SW 1271 (cell line): ENCODE measurements at regions not wholly inside any gene's neighbourhood (a gene's known extent, or its start where the extent isn't known, plus 50 kb on each side); places are given as distances from the start of the nearest gene placed in this dataset.
A peak's percentile ranks its signal among the peaks of the same experiment; 100 is the strongest.
"Not testable (repeated sequence)": the region's sequence is repeated elsewhere in the genome, so short reads cannot be mapped to it uniquely, and the experiment has no call there.

ENCODE experiments used
- DNase-seq, 2 experiments: peaks; one replicate each; lab custom pipeline; 2025; lab: John Stamatoyannopoulos, UW

- DNase-seq, result no peak
Observed at GRCh38 chrX:63581906-63582305, 203.1 kb downstream of the ARHGEF9 start.

- DNase-seq, result no peak
Observed at GRCh38 chrX:63581398-63581797, 203.6 kb downstream of the ARHGEF9 start.

- no peak for DNase-seq
Observed at GRCh38 chrX:63576533-63576932, 208.5 kb downstream of the ARHGEF9 start.

- not testable (repeated sequence) for DNase-seq
Observed at GRCh38 chrX:63575700-63576099, 209.3 kb downstream of the ARHGEF9 start.

DNA sequence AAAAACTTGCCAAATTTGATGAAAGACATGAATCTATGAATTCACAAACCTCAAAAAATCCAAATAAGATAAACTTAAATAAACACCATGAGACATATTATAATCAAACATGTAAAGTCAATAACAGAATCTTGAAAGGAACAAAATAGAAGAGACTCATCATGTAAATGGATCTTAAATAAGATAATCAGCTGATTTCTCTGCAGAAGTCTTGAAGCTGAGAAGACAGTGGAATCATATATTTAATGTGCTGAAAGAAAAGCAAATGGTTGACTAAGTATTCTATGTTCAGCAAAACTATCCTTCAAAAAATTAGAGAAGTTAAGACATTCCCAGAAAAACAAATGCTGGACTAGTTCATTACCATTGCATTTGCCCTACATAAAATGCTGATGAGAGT, 215.7 kb upstream of the SPIN4 start:
- no peak for DNase-seq

DNA sequence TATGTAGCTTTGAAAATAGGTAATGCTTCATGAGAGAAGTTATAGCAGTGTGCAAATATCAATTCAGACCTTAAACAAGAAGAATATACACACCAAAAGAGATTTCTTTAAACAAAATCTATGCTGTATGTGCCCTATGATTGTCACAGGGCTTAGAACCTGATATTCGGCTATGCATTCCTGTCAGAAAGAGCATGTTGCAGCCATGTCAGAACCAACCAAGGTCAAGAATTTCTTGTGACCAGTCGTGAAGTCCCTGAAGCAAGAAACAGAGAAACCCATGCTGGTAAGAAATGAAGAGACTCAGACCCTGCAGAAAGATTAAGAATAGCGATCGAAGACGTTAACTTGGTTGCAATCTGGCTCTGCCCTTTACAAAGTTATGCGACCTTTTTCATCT, 210.3 kb upstream of the SPIN4 start:
- no peak for DNase-seq

DNA sequence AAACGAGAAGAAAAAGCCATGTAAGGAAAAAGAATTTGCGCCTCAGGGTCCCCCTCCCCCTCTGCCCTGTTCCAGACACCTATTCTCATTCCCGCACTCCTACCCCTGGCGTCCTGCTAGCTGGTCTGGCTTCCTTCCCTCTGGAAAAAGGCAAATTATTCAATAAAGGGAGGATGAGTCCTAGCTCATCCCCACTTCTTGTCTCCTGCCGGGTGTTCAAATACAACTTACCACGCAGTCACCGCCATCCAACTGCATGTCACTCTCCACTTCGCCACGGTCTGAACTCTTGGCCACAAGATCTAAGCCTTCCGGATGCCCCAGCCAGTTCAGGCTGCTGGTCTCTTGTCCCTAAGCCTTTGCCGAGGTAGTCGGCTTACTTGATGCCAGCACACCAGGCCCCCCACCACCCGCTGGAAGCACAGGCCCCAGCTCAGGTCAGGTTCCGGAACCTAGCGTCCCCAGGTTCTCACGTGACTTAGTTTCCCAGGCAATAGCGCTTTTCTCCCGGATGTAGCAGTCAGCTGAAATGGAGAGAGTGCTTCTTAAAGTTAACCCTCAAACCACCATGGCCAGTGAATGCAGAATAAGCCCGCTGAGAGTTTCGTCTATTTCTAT, 209.6 kb upstream of the SPIN4 start:
- peak; percentile 18 to 80 for DNase-seq

DNA sequence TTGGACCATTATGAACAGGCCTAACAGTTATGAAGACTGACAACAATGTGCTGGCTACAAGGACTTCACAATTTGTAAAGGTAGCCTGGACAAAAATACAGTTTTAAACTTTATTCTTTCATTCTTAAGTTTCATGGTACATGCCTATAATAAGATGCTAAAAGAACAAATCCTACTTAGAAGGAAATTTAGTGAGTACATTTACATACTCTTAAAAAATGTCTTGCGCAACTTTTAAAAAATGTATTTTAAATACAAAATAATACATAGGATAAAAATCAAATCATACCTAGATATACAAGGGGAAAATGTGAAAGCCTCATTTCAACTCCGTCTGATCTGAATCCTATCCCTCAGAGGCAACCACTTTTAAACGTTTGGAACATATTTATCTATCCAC, 200.7 kb upstream of the SPIN4 start:
- DNase-seq, result no peak

- no peak for DNase-seq
Observed at GRCh38 chrX:63530654-63531053, 179.5 kb upstream of the SPIN4 start.

DNA sequence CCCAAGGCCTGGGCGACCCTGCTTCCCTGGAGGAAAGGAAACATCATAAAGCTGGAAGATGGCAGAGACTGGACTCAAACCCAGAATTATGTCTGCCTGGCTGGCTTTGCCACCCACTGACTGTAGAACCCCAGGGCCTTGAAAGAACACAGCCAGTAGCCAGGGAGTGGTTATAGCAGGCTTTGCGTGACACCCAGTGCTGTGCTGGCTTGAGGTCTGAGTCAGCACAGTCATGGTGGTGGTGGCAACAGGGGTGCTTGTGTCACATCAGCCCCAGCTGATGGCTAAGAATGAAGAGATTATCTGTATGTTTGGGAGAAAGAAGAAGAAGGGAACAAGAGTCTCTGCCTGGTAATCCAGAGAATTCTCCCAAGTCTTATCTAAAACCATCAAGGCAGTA, 178.8 kb upstream of the SPIN4 start:
- no peak for DNase-seq

DNA sequence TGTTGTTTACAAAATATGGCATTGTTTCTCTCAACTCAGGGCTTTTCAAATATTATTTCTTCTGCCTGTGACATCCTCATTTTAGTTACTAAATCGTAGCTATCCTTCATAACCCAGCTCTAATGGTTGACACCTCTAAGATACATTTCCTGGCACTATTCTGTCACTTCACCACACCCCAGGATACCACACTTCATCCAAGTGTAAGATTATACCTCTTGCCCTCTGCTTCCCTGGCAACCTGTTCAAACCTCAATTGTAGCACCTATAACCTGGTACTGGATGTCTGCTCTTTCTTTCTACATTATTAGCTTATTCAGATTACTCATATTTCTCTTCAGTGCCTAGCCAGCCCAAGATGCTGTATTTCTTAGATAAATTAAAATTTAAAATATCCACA, 175.7 kb upstream of the SPIN4 start:
- DNase-seq, result no peak

GRCh38 chrX:63525491-63525890, 174.4 kb upstream of the SPIN4 start:
- DNase-seq, result no peak

DNA sequence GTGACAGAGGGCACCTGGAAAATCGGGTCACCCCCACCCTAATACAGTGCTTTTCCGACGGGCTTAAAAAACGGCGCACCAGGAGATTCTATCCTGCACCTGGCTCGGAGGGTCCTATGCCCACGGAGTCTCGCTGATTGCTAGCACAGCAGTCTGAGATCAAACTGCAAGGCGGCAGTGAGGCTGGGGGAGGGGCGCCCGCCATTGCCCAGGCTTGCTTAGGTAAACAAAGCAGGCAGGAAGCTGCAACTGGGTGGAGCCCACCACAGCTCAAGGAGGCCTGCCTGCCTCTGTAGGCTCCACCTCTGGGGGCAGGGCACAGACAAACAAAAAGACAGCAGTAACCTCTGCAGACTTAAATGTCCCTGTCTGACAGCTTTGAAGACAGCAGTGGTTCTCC, 168.2 kb upstream of the SPIN4 start:
- not testable (repeated sequence) for DNase-seq

DNA sequence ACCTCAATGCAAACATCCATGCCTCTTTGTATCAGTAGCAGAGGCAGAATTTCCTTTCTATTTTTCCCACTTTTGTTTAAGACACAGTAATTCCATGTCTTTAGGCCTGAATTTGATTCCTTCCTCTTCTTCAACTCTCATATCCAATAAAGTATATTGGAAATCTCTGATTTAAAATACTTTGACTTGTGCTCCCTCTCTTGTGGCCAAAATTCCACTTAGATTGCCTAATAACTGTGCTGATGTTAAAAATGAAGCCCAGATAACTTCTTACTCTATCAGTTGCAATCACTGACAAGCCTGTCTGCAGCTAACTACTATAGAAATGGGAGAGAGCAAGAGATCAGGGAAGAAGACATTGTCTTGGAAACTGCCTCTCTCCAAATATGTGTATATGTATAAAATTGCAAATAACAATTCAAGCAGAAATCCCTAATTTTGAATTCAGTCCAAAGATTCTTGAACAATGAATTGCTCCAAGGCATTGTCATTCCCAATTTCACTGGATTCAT, 163.5 kb upstream of the SPIN4 start:
- DNase-seq, result no peak

- no peak for DNase-seq
Observed at GRCh38 chrX:63513825-63514568, 162.9 kb upstream of the SPIN4 start.

- no peak for DNase-seq
Observed at GRCh38 chrX:63511361-63511760, 160.2 kb upstream of the SPIN4 start.

DNA sequence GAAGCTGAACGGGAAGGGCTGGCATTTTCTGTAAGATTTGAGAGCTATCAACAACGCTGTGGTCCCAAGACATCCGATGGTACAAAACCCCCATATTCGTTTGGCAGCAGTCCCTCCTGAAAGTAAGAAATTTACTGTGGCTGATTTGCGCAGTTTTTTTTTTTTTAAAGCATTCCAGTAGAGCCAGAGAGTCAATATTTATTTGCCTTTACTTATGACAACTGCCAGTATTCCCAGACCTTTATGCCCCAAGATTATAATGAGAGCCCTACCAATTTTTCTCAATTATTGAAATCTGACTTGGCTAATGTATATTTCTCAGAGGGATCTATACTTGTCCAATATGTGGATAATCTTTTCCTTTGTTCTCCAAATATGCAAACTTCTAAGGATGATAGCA, 157.5 kb upstream of the SPIN4 start:
- DNase-seq, result no peak

DNA sequence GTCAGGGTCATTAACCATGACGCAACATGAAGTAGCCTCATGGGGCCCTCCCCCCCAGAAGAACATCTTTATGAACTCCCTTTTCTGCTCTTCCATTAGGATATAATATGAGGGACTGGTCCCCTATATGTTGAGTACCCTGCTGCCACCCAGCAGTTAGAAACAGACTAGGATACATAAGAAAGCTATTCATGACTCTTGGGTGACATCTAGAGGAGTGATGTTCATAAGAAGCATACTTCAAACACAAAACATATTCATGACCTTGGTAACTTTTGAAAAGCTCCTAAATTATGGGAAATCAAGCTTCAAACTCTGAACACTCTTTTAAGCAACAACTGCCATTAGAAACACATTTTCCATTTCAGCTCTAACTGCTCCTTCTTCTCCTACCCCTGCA, 155.2 kb upstream of the SPIN4 start:
- peak in 1 of 2 experiments; percentile 29 for DNase-seq

DNA sequence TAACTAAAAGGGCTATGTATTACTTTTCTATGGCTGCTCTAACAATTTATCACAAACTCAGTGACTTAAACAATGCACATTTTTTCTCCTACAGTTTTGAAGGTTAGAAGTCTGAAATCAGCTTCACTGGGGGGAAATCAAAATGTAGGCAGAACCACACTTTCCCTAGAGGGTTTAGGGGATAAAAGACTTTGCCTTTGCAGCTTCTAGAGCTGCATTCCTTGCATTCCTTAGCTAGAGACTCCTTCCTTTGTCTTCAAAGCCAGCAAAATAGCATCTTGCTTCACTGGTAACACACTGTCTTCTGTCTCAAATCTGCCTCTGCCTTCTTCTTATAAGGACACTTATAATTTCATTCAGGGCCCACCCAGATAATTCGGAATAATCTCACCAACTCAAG, 152.4 kb upstream of the SPIN4 start:
- DNase-seq, result peak in 1 of 2 experiments; percentile 13

- no peak for DNase-seq
Observed at GRCh38 chrX:63488546-63489373, 137.6 kb upstream of the SPIN4 start.

- DNase-seq, result no peak
Observed at GRCh38 chrX:63475200-63475599, 124.1 kb upstream of the SPIN4 start.

DNA sequence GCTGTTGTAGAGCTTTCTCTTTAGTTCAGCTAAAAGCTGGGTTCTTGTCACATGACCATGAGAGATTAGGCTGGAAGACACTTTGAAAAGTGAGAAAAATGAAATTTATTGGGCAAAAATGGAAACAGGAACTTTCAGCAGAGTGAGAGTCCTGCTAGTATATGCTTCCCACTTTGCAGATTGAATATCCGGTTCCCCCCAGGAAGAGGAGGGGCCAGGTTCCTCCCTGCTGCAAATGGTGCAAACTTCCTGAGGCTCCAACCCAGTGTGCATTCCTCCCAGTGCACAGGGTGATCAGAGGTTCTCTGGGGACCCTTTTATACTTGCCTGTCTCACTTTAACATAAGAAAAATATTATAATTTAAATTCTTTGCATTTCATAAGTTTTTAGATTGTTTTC, 119.9 kb upstream of the SPIN4 start:
- no peak for DNase-seq

GRCh38 chrX:63470506-63470905, 119.4 kb upstream of the SPIN4 start:
- DNase-seq, result no peak
